ENCODE measurements at regions not wholly inside any gene's neighbourhood (a gene's known extent, or its start where the extent isn't known, plus 50 kb on each side); places are given as distances from the start of the nearest gene placed in this dataset.

GRCh38 chr4:111040904-111041303, 418.0 kb upstream of the PITX2 start:
- Histone ChIP-seq H3K9me3 (replicated peaks in 1 of 3) (no peaks in the 10 kb centered on the region), H3K4me3 (no peak overlapping the region), H3K27ac (no peak overlapping the region), H3K36me3 (replicated peaks in 1 of 2) (no peaks in the 10 kb centered on the region), H3K27me3 (no peaks in the 10 kb centered on the region), H3K4me1 (replicated peaks in 1 of 2) (no peaks in the 10 kb centered on the region)
- intact Hi-C loops (cut with DNase I), result no loop called here
- no peak for DNase-seq
- TF ChIP-seq POLR2A (IDR thresholded peaks at IDR 0.05) (no peak), CTCF (IDR thresholded peaks at IDR 0.05) (no peak)

- 74 to 80% (median 77%) methylated on average over 5 of the region's 5 CpGs for WGBS, 4 donors
- Histone ChIP-seq H3K4me3 (no peak overlapping the region), H3K27ac (no peak overlapping the region), H3K4me1 (replicated peaks in 1 of 2) (no peaks in the 10 kb centered on the region), H3K36me3 (replicated peaks in 1 of 2) (no peaks in the 10 kb centered on the region), H3K27me3 (no peaks in the 10 kb centered on the region), H3K9me3 (replicated peaks in 1 of 3) (no peaks in the 10 kb centered on the region)
- intact Hi-C loops (cut with DNase I), result no loop called here
- no peak for DNase-seq
- TF ChIP-seq CTCF (IDR thresholded peaks at IDR 0.05) (no peak), POLR2A (IDR thresholded peaks at IDR 0.05) (no peak)
Measured at GRCh38 chr4:111043286-111043685, 420.4 kb upstream of the PITX2 start.

GRCh38 chr4:111045992-111046391, 423.1 kb upstream of the PITX2 start:
- WGBS, 4 donors, result 68 to 85% (median 78%) methylated on average over 2 of the region's 2 CpGs
- no peaks in the 10 kb centered on the region for H3K9me3 ChIP-seq (replicated peaks in 1 of 3)
- H3K36me3 ChIP-seq (replicated peaks in 1 of 2), result no peaks in the 10 kb centered on the region
- H3K27me3 ChIP-seq, result no peaks in the 10 kb centered on the region
- DNase-seq, result no peak
- intact Hi-C loops (cut with DNase I), result no loop called here
- no peak overlapping the region for H3K27ac ChIP-seq
- H3K4me1 ChIP-seq (replicated peaks in 1 of 2), result no peaks in the 10 kb centered on the region
- H3K4me3 ChIP-seq, result no peak overlapping the region
- TF ChIP-seq CTCF (IDR thresholded peaks at IDR 0.05) (no peak), POLR2A (IDR thresholded peaks at IDR 0.05) (no peak)

- no peak for TF ChIP-seq CTCF (IDR thresholded peaks at IDR 0.05)
- no peak for TF ChIP-seq POLR2A (IDR thresholded peaks at IDR 0.05)
- intact Hi-C loops (cut with DNase I), result no loop called here
- no peak overlapping the region for H3K4me3 ChIP-seq
Measured at GRCh38 chr4:111046811-111047210, 423.9 kb upstream of the PITX2 start.

More at GRCh38 chr4:111046811-111047210, 423.9 kb upstream of the PITX2 start:
- DNase-seq, result no peak
- Histone ChIP-seq H3K9me3 (replicated peaks in 1 of 3) (no peaks in the 10 kb centered on the region), H3K4me1 (replicated peaks in 1 of 2) (no peaks in the 10 kb centered on the region), H3K27me3 (no peaks in the 10 kb centered on the region), H3K27ac (no peak overlapping the region), H3K36me3 (replicated peaks in 1 of 2) (no peaks in the 10 kb centered on the region)
- 84 to 89% (median 85%) methylated on average over 2 of the region's 2 CpGs for WGBS, 4 donors
